Neuronal stem cell (in vitro differentiated cells): ENCODE measurements at regions not wholly inside any gene's neighbourhood (a gene's known extent, or its start where the extent isn't known, plus 50 kb on each side); places are given as distances from the start of the nearest gene placed in this dataset.

Experiments
- DNase-seq: peaks from one replicate; pipeline ENCODE4 v3.0.0-alpha.2; 2013; ENCODE audit warnings: low spot score
- H2AFZ ChIP-seq: one replicate; pipeline ENCODE4 v1.6.1; 2013; ENCODE audit warnings: mild to moderate bottlenecking, low read length, inconsistent platforms
- H2AK5ac ChIP-seq: 2 replicates; pipeline ENCODE4 v1.6.1; 2013; ENCODE audit warnings: low read depth, mild to moderate bottlenecking, inconsistent platforms, low read length, moderate library complexity, mixed read lengths
- H2BK120ac ChIP-seq: 2 replicates; pipeline ENCODE4 v1.6.1; 2013; ENCODE audit warnings: low read depth, mild to moderate bottlenecking, inconsistent platforms, low read length, moderate library complexity, mixed read lengths
- H2BK12ac ChIP-seq: one replicate; pipeline ENCODE4 v1.6.1; 2013; ENCODE audit warnings: low read length, inconsistent platforms
- H2BK15ac ChIP-seq: 2 replicates; pipeline ENCODE4 v1.6.1; 2013; ENCODE audit warnings: mild to moderate bottlenecking, low read length, inconsistent platforms, mixed read lengths
- H2BK5ac ChIP-seq: one replicate; pipeline ENCODE4 v1.6.1; 2013; ENCODE audit warnings: inconsistent platforms, mild to moderate bottlenecking, low read length, moderate library complexity
- H3K14ac ChIP-seq: one replicate; pipeline ENCODE4 v1.6.1; 2013; ENCODE audit warnings: low read length, inconsistent platforms
- H3K18ac ChIP-seq: 2 replicates; pipeline ENCODE4 v1.6.1; 2013; ENCODE audit warnings: low read length, inconsistent platforms
- H3K23ac ChIP-seq: 2 replicates; pipeline ENCODE4 v1.6.1; 2013; ENCODE audit warnings: low read depth, mild to moderate bottlenecking, mixed read lengths, low read length, inconsistent platforms; ENCODE audit not compliant: poor library complexity
- H3K27ac ChIP-seq: replicated peaks from 3 replicates; pipeline ENCODE4 v1.5.1; 2013; ENCODE audit warnings: low read length, inconsistent platforms
- H3K27me3 ChIP-seq, 3 experiments: 2 replicates each; pipeline ENCODE4 v1.6.1; 2013; ENCODE audit warnings: low read length in 3 of 3, mild to moderate bottlenecking in 2 of 3, inconsistent platforms in 1 of 3, low read depth in 1 of 3, mixed read lengths in 1 of 3, moderate library complexity in 1 of 3; ENCODE audit not compliant: control insufficient read depth in 3 of 3, insufficient read depth in 3 of 3
- H3K36me3 ChIP-seq, 2 donors: replicated peaks in 1 of 2; 2 replicates each; pipeline ENCODE4 v1.6.1; 2013; ENCODE audit warnings: low read length in 2 of 2; ENCODE audit not compliant: control insufficient read depth in 2 of 2, insufficient read depth in 2 of 2
- H3K4ac ChIP-seq: 2 replicates; pipeline ENCODE4 v1.6.1; 2013; ENCODE audit warnings: inconsistent platforms, mild to moderate bottlenecking, low read length, moderate library complexity
- H3K4me1 ChIP-seq, 2 donors: 1 replicate in 1 of 2; 2 replicates in 1 of 2; pipeline ENCODE4 v1.6.1; 2013; ENCODE audit warnings: low read length in 2 of 2, low read depth in 1 of 2; ENCODE audit not compliant: control insufficient read depth in 2 of 2, insufficient read depth in 1 of 2
- H3K4me2 ChIP-seq: one replicate; pipeline ENCODE4 v1.6.1; 2013; ENCODE audit warnings: mild to moderate bottlenecking, low read length, inconsistent platforms; ENCODE audit not compliant: insufficient read depth, poor library complexity, severe bottlenecking
- H3K4me3 ChIP-seq, 2 donors: 2 replicates each; pipeline ENCODE4 v1.5.1; 2013; ENCODE audit warnings: low read length in 2 of 2, mild to moderate bottlenecking in 2 of 2, inconsistent platforms in 1 of 2, moderate library complexity in 1 of 2
- H3K79me1 ChIP-seq: one replicate; pipeline ENCODE4 v1.6.1; 2013; ENCODE audit warnings: low read depth, mild to moderate bottlenecking, inconsistent platforms, low read length, moderate library complexity
- H3K9ac ChIP-seq: one replicate; pipeline ENCODE4 v1.6.1; 2013; ENCODE audit warnings: mild to moderate bottlenecking, low read depth, low read length, inconsistent platforms; ENCODE audit not compliant: poor library complexity
- H3K9me3 ChIP-seq, 2 donors: replicated peaks in 1 of 2; 2 replicates each; pipeline versions ENCODE3 to v1.6.1; 2013; ENCODE audit warnings: low read length in 2 of 2, mild to moderate bottlenecking in 2 of 2, inconsistent platforms in 1 of 2, low read depth in 1 of 2, mixed read lengths in 1 of 2, moderate library complexity in 1 of 2; ENCODE audit not compliant: control insufficient read depth in 2 of 2, insufficient read depth in 1 of 2
- H4K8ac ChIP-seq: one replicate; pipeline ENCODE4 v1.6.1; 2013; ENCODE audit warnings: low read depth, mild to moderate bottlenecking, inconsistent platforms, low read length, moderate library complexity
- H4K91ac ChIP-seq: one replicate; pipeline ENCODE4 v1.6.1; 2013; ENCODE audit warnings: low read length, low read depth, mild to moderate bottlenecking, inconsistent platforms; ENCODE audit not compliant: poor library complexity
- WGBS, 2 donors: extraction: QIAGEN DNeasy Blood & Tissue Kit; methylation state at CpG; one replicate each; pipeline ENCODE4 v1.1.7; 2013; ENCODE audit warnings: missing lambda C conversion rate in 2 of 2, mixed read lengths in 1 of 2; ENCODE audit not compliant: insufficient read length in 2 of 2, insufficient replicate concordance in 1 of 2; ENCODE audit errors: extremely low coverage in 2 of 2; 5-methylcytosine and 5-hydroxymethylcytosine counted together

GRCh38 chr3:78221796-78222195 is 1181.9 kb downstream of the ROBO2 start:
- Histone ChIP-seq H2AFZ (no peak overlapping the region), H3K4me1 (no peaks in the 10 kb centered on the region), H2AK5ac (no peak overlapping the region), H4K8ac (no peak overlapping the region), H2BK15ac (no peak overlapping the region), H3K27ac (no peak overlapping the region), H3K4ac (no peak overlapping the region), H3K9me3 (no peaks in the 10 kb centered on the region), H2BK120ac (no peak overlapping the region), H3K18ac (no peak overlapping the region), H3K27me3 (no peaks in the 10 kb centered on the region), H3K36me3 (no peaks in the 10 kb centered on the region), H3K23ac (no peak overlapping the region), H3K9ac (no peak overlapping the region), H3K79me1 (no peaks in the 10 kb centered on the region), H3K14ac (no peak overlapping the region), H2BK5ac (no peak overlapping the region), H2BK12ac (no peak overlapping the region), H3K4me3 (no peak overlapping the region), H3K4me2 (no peak overlapping the region), H4K91ac (no peak overlapping the region)
- DNase-seq: no peak

GRCh38 chr3:78235841-78236240 is 1195.9 kb downstream of the ROBO2 start:
- H3K23ac ChIP-seq: no peak overlapping the region
- no peak overlapping the region for H2AFZ ChIP-seq
- no peak overlapping the region for H3K18ac ChIP-seq
- no peak overlapping the region for H4K91ac ChIP-seq
- no peak overlapping the region for H2BK12ac ChIP-seq
- H3K4me1 ChIP-seq: no peaks in the 10 kb centered on the region
- H3K27ac ChIP-seq: no peak overlapping the region
- no peak overlapping the region for H3K9ac ChIP-seq
- H3K36me3 ChIP-seq: no peaks in the 10 kb centered on the region
- H3K14ac ChIP-seq: no peak overlapping the region
- H3K4ac ChIP-seq: no peak overlapping the region
- no peak overlapping the region for H3K4me2 ChIP-seq
- no peak overlapping the region for H3K4me3 ChIP-seq
- peaks cover 2 to 4% of the 10 kb centered on the region in 2 donors for H3K9me3 ChIP-seq
- H3K79me1 ChIP-seq: no peaks in the 10 kb centered on the region
- H2BK120ac ChIP-seq: no peak overlapping the region
- H2AK5ac ChIP-seq: no peak overlapping the region
- H2BK5ac ChIP-seq: no peak overlapping the region
- H4K8ac ChIP-seq: no peak overlapping the region
- no peaks in the 10 kb centered on the region for H3K27me3 ChIP-seq
- no peak for DNase-seq
- H2BK15ac ChIP-seq: no peak overlapping the region

DNA sequence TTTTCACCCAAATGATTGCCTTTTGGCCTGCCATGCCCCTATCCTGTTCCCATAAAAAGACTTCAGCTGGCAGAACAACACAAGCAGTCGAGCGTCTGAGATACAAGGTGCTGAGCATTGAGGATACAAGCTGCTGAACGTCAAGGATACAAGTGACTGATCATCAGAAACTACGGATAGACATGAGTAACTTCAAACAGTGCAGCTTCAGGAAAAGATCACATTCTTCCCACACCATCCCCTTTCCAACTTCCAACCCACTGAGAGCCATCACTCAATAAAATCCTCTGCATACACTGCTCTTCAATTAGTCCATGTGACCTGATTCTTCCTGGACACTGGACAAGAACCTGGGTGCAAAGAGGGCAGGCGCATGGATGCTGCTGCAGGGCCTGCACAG is 1198.9 kb downstream of the ROBO2 start:
- Histone ChIP-seq H2AK5ac (no peak overlapping the region), H4K8ac (no peak overlapping the region), H3K9me3 (peaks cover 2 to 6% of the 10 kb centered on the region in 2 donors), H3K79me1 (no peaks in the 10 kb centered on the region), H4K91ac (no peak overlapping the region), H3K18ac (peak overlapping the region; percentile 35), H3K4ac (no peak overlapping the region), H2BK120ac (no peak overlapping the region), H2AFZ (no peak overlapping the region), H3K4me1 (no peaks in the 10 kb centered on the region), H3K9ac (no peak overlapping the region), H3K27ac (no peak overlapping the region), H3K36me3 (no peaks in the 10 kb centered on the region), H3K4me2 (no peak overlapping the region), H2BK12ac (no peak overlapping the region), H2BK5ac (no peak overlapping the region), H3K23ac (no peak overlapping the region), H3K27me3 (no peaks in the 10 kb centered on the region), H3K14ac (no peak overlapping the region), H2BK15ac (no peak overlapping the region), H3K4me3 (no peak overlapping the region)
- DNase-seq: no peak
- no CpG with 5 or more reads among the region's 5 CpGs for WGBS, 2 donors

GRCh38 chr3:78242724-78243123 is 1202.8 kb downstream of the ROBO2 start:
- no peak overlapping the region for H2BK120ac ChIP-seq
- DNase-seq: no peak
- H4K8ac ChIP-seq: no peak overlapping the region
- H2BK5ac ChIP-seq: no peak overlapping the region
- no CpG with 5 or more reads among the region's 3 CpGs for WGBS, 2 donors
- H3K14ac ChIP-seq: no peak overlapping the region
- no peak overlapping the region for H3K27ac ChIP-seq
- no peaks in the 10 kb centered on the region for H3K27me3 ChIP-seq
- peaks cover 6 to 7% of the 10 kb centered on the region in 2 donors for H3K9me3 ChIP-seq
- no peak overlapping the region for H3K23ac ChIP-seq
- H4K91ac ChIP-seq: no peak overlapping the region
- no peak overlapping the region for H2AK5ac ChIP-seq
- H3K4ac ChIP-seq: no peak overlapping the region
- no peak overlapping the region for H2AFZ ChIP-seq
- H3K4me1 ChIP-seq: no peaks in the 10 kb centered on the region
- H3K4me2 ChIP-seq: no peak overlapping the region
- H2BK12ac ChIP-seq: no peak overlapping the region
- H3K4me3 ChIP-seq: no peak overlapping the region
- no peak overlapping the region for H3K18ac ChIP-seq
- no peaks in the 10 kb centered on the region for H3K79me1 ChIP-seq
- no peak overlapping the region for H2BK15ac ChIP-seq
- H3K36me3 ChIP-seq: no peaks in the 10 kb centered on the region
- H3K9ac ChIP-seq: no peak overlapping the region
